HG02840 (cell line): ENCODE measurements at regions not wholly inside any gene's neighbourhood (a gene's known extent, or its start where the extent isn't known, plus 50 kb on each side); places are given as distances from the start of the nearest gene placed in this dataset.
"Not testable (repeated sequence)": the region's sequence is repeated elsewhere in the genome, so short reads cannot be mapped to it uniquely, and the experiment has no call there.

Experiments used
- ATAC-seq: cut with Tn5 transposase; IDR thresholded peaks from one replicate; pipeline ENCODE4 v1.9.1; 2021; ENCODE audit warnings: mild to moderate bottlenecking, moderate library complexity, moderate number of reproducible peaks; ENCODE audit not compliant: unreplicated experiment, low FRiP score

DNA sequence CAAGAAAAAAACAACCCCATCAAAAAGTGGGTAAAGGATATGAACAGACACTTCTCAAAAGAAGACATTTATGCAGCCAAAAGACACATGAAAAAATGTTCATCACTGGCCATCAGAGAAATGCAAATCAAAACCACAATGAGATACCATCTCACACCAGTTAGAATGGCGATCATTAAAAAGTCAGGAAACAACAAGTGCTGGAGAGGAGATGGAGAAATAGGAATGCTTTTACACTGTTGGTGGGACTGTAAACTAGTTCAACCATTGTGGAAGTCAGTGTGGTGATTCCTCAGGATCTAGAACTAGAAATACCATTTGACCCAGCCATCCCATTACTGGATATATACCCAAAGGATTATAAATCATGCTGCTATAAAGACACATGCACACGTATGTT is 467.2 kb upstream of the RUNX1 start:
- ATAC-seq: not testable (repeated sequence)

DNA sequence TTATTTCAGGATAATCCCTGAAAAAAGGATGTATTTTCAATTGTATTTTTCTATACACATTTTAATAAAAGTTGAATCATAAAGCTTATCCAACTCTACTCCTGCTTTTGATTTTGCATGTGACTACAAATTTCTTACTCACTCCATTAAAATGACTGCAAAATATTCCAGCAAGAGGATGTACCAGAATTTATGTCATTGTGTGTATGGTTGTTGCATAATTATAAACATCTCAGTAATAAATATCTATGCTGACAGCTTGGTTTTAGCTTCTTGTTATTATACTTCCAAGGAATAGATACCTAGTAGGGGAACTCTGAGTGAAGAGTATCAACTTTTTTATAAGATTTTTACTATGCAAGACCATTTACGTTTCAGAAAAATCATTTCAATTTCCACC is 463.2 kb upstream of the RUNX1 start:
- no peak for ATAC-seq

DNA sequence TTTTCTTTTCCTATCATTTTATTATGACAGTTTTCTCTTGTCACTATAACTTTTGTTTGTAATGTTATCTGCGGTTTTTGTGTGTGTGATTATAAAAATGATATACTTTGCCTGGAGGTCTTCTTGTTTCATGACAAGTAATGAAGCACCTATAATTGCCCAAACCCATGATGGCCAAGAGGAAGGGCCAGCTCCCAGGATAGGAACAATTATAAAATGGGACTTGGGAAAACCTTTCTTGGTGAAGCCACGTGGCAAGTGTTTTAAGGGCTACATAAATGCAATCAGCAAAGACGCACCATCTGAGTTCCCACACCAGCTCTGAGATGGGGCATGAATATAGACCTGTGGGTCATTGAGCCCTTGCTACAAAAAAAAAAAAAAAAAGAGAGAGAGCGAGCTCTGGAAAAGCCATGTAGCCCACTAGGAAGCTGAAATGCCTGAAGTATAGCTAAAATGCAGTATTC is 462.6 kb upstream of the RUNX1 start:
- ATAC-seq: no peak

DNA sequence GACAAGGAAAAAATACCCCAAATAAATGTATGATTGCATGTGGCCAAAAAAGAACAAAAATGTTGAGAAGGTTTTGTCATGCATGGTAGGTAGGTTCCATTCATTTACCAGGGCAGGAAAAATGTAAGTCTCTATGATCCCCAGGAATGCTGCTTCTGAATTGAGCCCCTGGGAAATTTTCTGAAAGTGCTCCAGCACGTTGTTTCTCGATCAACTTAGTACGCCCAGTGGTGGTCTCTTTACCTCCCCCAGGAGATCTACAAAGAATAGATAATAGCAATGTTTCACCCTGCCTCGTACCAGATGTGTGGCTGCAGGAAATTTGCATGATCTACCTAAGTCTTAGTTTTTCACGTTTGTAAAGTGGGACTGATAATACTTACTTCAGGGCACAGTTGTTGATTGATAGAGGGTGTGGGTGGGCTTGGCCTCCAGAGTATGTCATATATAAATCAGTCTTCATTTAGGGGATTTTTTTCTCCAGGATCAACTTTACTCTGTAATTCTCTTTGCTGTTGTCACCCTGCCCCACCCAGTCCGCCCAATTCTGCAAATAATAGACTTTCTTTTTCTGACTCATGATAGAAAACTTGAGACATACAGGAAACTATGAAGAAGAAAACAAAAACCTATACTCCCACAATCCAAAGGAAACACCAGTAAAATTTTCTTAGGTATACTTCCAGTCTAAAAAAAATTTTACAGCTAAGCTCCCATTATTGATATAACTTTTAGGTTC is 462.0 kb upstream of the RUNX1 start:
- no peak for ATAC-seq

DNA sequence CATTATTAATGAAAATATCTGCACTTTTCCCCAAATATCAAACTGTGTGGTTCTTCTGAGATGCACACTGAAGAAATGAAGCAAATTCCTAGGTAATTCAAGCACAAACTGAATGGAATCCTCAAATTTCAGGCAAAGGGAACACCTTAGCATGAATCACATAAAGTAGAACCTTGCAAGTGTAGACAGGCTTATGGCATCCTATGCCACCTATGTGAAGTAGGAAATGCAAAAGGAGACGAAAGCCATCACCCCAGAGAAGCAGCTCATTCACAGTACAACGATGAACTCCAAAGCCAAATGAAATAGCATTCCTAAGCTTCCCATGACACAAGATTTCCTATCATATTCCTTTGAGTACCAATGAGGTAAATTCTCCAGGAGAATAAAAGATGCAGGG is 461.2 kb upstream of the RUNX1 start:
- ATAC-seq: no peak

DNA sequence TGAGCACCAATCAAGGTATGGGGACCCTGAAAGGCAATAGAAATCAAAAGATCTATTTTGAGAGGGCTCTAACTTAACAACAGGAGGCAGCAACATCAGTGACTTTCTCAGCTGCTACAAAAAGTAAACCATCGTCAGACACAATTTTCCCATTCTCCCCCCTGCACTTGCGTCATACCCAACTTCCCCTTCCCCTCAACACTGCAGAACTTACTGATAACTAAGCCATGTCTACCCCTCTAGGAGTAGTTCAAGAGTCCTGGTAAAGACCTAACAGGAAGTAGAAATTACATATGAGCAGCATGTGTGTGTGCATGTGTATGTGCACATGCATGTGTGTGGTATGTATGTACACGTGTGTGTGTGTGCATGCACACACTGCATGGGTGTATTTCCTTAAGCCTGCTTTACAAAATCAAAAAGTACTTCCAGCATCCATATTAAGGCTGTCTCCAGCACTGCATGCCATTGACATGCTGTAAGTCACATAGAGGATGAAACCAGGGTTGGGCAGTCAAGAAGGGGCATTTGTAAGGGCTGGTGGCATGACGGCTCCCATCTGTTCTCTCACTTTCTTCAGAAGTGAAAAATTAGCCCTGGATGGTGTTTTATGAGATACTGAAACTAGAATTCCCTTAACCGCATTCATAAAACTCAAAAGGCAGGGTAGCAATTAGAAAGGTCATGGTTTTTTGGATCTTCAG is 460.1 kb upstream of the RUNX1 start:
- ATAC-seq: no peak

DNA sequence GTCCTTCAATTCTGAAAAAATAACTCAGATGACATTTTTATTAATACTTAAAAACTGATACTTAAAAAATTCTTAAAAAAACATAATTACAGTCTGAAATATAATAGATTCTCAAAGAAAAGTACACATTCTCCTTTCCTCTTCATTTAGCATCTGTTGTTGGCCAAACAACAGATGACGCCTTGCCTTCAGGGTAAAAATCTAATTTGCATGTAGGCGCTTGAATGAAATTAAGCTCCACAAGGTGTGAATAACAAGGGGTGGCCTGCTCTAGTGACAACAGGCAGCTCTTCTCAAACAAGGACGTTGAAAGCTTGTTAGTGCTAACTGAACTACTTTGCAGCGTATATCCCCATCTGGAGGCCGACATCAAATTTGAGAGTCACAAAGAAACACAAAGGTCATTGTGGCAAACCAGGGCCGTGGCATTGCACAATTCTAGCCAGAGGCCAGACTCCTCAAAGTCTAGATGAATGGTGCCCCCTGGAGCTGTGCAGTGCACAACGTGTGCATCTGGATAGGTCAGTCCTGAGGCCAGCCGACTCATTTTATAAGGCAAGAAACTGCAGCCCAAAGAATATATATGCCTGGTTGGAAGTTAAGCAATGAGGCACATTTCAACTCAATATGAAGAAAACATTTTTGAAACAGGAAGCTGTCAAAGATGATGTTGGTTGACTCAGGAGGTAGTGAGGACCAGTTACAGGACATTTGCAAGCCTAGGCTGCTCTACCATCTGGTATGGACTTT is 459.2 kb upstream of the RUNX1 start:
- ATAC-seq: no peak

DNA sequence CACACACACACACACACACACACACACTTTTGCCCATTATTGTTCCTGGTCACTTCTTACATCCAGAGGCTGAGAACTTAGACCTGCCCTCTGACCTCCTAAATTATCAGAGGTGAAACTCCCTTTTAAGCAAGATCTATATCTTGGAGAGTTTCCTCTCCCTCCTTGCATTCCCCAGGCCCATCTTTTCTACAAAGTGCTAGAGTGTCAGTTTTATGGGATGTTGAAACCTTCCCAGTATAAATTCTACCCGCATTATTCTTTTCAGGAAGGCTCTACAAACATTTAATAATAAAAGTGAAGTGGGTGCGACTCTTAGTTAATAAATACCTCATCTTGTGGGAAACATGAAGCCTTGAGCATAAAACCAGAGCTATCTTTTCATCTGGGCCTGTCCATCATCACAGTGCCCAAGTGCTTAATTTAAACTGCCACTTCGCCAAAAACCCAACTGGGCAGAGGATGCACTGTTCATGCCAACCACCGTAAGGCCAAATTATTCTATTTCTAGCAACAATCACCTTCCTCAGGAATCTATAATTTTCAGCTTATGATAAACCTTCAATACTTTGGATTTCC is 458.2 kb upstream of the RUNX1 start:
- ATAC-seq: no peak

DNA sequence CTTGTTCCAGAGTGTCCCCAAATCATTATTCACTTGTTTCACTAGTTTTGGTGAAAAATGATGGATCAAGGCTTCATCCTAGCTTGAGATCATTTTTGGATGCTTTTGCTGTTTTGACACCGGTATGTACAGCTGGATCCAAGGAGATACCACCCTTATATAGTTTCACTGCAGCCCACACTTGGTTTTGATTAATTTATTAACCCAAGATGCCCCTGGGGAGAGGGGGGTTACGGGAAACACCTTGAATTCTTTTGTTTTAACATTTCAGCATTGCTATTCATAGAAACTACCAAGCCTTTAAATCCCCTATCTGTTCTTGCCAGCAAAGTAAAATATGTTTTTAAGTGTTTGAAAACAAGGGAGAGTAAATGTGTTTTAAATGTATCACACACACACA is 457.7 kb upstream of the RUNX1 start:
- ATAC-seq: no peak

DNA sequence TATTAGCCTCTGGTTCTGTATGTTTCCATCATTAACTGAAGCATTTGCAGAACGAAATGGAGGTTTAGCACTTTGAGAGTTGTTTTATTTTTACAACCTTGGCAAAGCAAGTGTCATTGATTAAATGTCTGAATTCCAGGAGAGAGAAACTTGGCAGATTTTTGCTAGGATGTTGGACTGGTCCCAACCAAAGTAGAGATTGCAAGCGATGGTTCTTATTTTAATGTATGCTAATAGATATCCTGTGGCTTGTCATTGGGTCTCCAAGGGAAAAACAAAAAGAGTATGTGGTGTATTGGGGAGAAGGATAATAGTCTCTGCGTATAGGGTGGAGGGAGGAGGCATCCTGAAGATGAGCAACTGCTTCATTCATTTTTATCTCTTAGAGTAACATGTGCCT is 457.2 kb upstream of the RUNX1 start:
- ATAC-seq: no peak

DNA sequence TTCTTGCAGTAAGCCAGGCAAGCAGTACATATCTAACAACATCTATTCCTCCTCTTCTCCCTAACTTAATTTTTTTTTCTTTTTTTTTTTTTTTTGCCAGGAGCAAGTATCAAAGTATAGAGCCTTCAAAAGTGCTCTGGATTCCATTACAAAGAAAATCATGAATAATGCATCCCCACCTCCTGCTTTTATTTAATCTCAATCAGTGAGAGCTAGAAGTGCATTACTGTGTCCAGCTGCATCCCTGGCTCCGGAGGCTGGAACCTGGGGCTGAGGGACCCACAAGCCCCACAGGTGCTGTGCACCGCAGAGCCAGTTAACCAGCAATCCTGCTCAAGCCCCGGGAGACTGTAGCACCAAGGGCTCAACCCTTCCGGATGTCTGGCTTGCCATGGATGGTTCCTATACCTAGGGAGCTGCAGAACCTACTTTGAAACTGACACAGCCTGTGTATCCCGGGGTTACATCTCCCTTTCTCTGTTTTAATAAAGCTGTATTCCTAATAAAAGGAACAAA is 455.9 kb upstream of the RUNX1 start:
- ATAC-seq: no peak

DNA sequence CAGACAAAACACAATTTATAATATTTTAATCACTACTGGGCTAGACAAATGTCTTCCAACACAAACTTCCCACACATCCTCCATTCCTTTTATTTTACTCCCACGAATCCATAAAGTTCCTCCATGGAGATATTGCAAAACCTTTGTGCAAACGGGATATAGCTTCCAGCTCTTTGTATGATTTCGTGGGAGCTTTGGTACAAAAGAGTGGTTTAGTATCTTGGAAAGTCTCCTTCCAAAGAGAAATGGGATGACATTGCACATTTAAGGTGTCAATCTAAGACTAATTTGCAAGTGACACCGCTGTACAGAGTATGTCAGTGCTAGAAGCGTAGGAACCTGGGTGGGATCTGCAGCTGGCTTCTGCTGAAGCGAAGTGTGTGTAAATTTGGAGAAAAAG is 455.2 kb upstream of the RUNX1 start:
- ATAC-seq: no peak

DNA sequence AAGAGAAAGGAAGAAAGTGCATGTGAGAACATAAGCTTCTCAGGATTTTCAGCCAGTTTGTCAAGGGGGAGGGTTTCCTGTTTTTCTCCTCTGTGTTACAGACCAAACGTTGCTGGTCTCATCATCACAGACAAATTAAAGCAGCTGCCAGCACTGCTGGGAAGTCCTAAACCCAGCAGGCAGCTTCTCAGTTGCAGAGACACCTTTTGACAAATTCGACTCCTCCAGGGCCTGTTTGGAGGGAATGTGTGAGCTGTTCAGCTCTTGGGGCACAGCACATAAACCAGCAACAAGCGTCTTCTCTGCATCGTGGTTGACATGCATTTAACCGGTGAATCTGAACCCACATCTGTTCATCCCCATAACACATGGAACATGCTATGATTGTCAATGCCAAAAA is 454.6 kb upstream of the RUNX1 start:
- no peak for ATAC-seq

DNA sequence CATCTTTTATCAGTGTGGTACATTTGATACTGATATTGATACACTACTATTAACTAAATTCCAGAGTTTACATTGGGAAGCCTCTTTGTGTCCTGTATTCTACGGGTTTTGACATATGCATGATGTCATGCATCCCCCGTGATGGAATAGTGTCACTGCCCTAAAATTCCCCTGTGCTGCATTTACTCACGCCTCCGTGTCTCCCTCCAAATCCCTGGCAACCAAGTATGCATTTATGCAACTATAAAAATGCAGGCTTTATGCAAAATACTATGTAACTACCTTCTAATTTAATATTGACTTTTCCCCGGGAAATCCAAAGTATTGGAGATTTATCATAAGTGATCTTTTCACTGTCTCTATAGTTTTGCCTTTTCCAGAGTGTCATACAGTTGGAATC is 453.7 kb upstream of the RUNX1 start:
- no peak for ATAC-seq

DNA sequence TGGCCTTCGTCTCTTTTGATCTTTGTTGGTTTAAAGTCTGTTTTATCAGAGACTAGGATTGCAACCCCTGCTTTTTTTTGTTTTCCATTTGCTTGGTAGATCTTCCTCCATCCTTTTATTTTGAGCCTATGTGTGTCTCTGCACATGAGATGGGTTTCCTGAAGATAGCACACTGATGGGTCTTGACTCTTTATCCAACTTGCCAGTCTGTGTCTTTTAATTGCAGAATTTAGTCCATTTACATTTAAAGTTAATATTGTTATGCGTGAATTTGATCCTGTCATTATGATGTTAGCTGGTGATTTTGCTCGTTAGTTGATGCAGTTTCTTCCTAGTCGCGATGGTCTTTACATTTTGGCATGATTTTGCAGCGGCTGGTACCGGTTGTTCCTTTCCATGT is 448.4 kb upstream of the RUNX1 start:
- ATAC-seq: not testable (repeated sequence)

DNA sequence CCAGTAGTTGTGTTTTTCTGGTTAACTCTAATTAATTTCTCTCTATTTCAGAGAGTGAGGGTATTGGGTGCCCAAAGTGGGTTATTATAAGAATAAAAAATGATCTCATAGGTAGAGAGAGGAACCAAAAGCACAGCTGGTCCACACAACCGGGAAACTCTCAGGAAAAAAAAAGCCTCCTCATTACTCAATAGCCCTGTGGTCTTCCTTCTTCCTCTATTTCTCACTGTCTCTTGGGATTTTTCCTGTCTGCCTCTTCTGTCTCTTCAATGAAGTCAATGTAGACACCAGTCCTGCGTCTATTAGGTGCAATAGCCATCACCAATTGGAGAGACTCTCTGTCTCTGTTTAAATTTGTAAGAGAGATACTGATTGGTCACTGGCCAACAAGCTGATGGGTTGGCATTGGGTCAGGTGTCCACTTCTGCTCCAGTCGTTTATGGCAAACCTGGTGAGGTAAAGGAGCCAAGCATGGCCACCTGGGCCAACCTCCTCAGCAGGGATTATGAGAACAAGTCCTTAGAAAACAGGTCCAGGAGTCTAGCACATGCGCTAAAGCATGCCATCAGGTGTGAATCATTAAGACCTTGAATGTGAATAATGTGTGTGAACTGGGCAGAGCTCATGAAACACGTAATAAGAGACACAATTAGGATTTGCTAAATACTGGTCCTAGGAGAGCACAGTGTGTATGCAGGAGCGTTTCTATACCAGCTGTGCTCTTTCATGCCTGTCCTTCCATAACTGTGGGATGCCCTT is 443.0 kb upstream of the RUNX1 start:
- ATAC-seq: no peak

DNA sequence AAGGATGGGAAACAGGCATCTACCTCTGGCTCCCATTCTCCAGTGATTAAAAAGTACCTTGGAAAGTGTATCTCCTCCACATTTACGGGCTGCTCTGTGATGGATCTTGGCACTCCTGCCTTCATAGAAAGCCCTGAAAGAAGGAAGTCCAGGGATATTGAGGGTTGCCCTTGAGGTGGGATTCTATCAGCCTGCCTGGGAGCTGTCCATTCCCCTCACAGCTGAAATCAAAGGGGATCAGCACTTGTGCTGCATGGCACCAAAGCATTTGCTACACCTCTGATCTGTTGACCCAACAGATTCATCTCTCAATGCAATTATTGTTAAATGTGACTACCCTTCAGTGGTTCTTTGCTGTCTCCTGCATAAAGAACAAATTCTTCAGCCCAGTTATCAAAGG is 442.0 kb upstream of the RUNX1 start:
- ATAC-seq: no peak

DNA sequence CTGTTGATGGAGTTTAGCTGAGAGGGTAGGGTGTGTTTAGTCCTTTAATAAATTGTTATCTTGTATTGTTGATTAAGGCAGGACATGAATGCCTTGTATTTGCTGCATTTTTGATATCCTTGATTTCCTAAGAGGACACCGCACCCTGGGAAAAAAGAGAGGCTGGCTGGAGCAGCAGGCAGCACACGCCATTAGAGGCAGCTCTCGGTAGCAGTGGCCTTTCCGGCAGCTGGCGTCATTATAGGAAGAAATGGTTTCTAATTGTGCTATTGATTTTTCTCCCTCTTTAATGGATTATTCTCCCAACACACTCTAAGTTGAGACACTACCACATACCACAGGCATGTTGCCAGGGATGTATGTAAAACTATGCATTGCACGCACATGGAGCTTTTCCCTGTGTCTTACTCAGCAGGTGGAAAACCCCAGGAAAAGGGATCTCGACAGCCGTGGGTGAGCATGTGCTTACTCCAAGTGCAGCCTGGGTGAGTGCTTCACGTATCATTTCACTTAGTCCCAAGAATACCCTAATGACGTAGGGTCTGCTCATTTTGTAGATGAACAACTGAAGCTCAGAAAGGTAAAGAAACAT is 440.4 kb upstream of the RUNX1 start:
- no peak for ATAC-seq

DNA sequence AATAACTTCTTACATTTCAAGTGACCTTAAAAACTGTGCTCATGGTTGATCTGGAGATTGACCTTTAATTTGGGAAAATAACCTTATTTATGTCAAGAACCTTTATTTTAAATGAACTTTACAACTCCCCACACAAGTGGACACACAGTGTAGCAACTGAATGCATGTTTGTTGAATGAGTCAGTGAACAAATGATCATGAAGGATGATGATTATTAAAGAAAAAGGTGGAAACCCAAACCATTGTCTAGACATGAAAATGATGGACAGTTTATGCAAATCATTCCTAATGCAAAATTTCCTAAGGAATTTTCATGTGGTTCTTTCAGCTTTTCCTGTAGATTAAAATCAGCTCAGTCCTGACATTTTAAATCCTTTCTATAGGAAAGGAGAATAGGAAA is 439.8 kb upstream of the RUNX1 start:
- ATAC-seq: no peak

DNA sequence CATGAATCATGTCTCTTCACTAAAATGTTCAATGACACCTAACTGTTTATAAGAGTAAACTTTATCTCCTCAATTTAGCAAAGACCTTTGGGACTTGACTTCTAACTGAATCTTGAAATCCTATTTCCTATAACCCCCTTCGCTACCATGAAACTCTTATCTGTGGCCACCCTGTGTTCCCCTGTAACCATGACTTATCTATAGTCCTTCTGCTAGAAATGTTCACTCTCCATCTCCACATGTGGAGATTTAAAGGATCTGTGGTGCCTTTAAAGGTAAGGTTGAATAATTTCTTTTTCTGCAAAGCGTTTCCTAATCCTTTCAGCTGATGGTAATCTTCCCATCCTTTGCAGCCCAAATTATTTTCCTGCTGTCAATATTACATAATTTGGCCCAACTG is 436.3 kb upstream of the RUNX1 start:
- no peak for ATAC-seq
